Mesodermal cell (in vitro differentiated cells): ENCODE measurements at regions not wholly inside any gene's neighbourhood (a gene's known extent, or its start where the extent isn't known, plus 50 kb on each side); places are given as distances from the start of the nearest gene placed in this dataset.

ENCODE experiments used
- H3K27ac ChIP-seq: 2 replicates; pipeline ENCODE4 v1.7.0; 2013; ENCODE audit warnings: mild to moderate bottlenecking, low read depth, low read length, moderate library complexity; ENCODE audit not compliant: severe bottlenecking
- H3K36me3 ChIP-seq: 2 replicates; pipeline ENCODE4 v1.7.1; 2013; ENCODE audit warnings: mild to moderate bottlenecking, low read length, moderate library complexity; ENCODE audit not compliant: control insufficient read depth, insufficient read depth
- H3K4me1 ChIP-seq: one replicate; pipeline ENCODE4 v1.7.1; 2013; ENCODE audit warnings: mild to moderate bottlenecking, low read length; ENCODE audit not compliant: insufficient read depth, control insufficient read depth, poor library complexity, severe bottlenecking
- H3K4me3 ChIP-seq: 2 replicates; pipeline ENCODE4 v1.7.0; 2013; ENCODE audit warnings: low read length, control low read depth, mild to moderate bottlenecking; ENCODE audit not compliant: insufficient read depth, poor library complexity, severe bottlenecking; ENCODE audit errors: extremely low read depth
- H3K9me3 ChIP-seq: 2 replicates; pipeline ENCODE4 v1.7.1; 2013; ENCODE audit warnings: mild to moderate bottlenecking, low read length, moderate library complexity; ENCODE audit not compliant: control insufficient read depth
- WGBS, 2 experiments: methylation state at CpG; one replicate each; pipeline ENCODE4 v1.1.5; 2013; ENCODE audit warnings: missing lambda C conversion rate in 2 of 2; ENCODE audit not compliant: insufficient coverage in 2 of 2; 5-methylcytosine and 5-hydroxymethylcytosine counted together

GRCh38 chr17:13355054-13355453 is 246.7 kb downstream of the HS3ST3A1 start:
- H3K36me3 ChIP-seq, result no peaks in the 10 kb centered on the region
- no peak overlapping the region for H3K27ac ChIP-seq
- no peaks in the 10 kb centered on the region for H3K4me1 ChIP-seq
- WGBS, 2 experiments, result 83 to 92% methylated on average over 1 of the region's 1 CpG
- no peak overlapping the region for H3K4me3 ChIP-seq
- H3K9me3 ChIP-seq, result no peaks in the 10 kb centered on the region

- no peaks in the 10 kb centered on the region for H3K4me1 ChIP-seq
- H3K27ac ChIP-seq, result no peak overlapping the region
- no peak overlapping the region for H3K4me3 ChIP-seq
- peaks cover 1% of the 10 kb centered on the region for H3K9me3 ChIP-seq
- WGBS, 2 experiments, result 65 to 89% methylated on average over 3 to 4 of the region's 5 CpGs
- H3K36me3 ChIP-seq, result no peaks in the 10 kb centered on the region
Measured at GRCh38 chr17:13353590-13353989, 248.1 kb downstream of the HS3ST3A1 start.

- H3K4me1 ChIP-seq, result peaks cover 5% of the 10 kb centered on the region
- H3K9me3 ChIP-seq, result peaks cover 5% of the 10 kb centered on the region
- WGBS, 2 experiments, result 77 to 98% methylated on average over 5 to 8 of the region's 10 CpGs
- no peak overlapping the region for H3K4me3 ChIP-seq
- no peaks in the 10 kb centered on the region for H3K36me3 ChIP-seq
- H3K27ac ChIP-seq, result no peak overlapping the region
Measured at GRCh38 chr17:13352747-13353415, 248.8 kb downstream of the HS3ST3A1 start.

- H3K9me3 ChIP-seq, result peaks cover 12% of the 10 kb centered on the region
- WGBS, 2 experiments, result 92% methylated on average over 2 of the region's 3 CpGs; no CpG with 5 or more reads in 1 of the 2 experiments
- H3K36me3 ChIP-seq, result no peaks in the 10 kb centered on the region
- no peak overlapping the region for H3K4me3 ChIP-seq
- peaks cover 13% of the 10 kb centered on the region for H3K4me1 ChIP-seq
- no peak overlapping the region for H3K27ac ChIP-seq
Measured at GRCh38 chr17:13351046-13351445, 250.7 kb downstream of the HS3ST3A1 start.

- Histone ChIP-seq H3K4me3 (no peak overlapping the region), H3K9me3 (peaks cover 17% of the 10 kb centered on the region), H3K27ac (no peak overlapping the region), H3K4me1 (peaks cover 19% of the 10 kb centered on the region), H3K36me3 (no peaks in the 10 kb centered on the region)
- 84 to 91% methylated on average over 5 of the region's 9 CpGs for WGBS, 2 experiments
Measured at GRCh38 chr17:13350466-13350865, 251.3 kb downstream of the HS3ST3A1 start.

- H3K4me1 ChIP-seq, result peaks cover 21% of the 10 kb centered on the region
- H3K27ac ChIP-seq, result peak overlapping the region; percentile 96
- WGBS, 2 experiments, result 60 to 77% methylated on average over 2 to 3 of the region's 10 CpGs
- peaks cover 17% of the 10 kb centered on the region for H3K9me3 ChIP-seq
- no peaks in the 10 kb centered on the region for H3K36me3 ChIP-seq
- H3K4me3 ChIP-seq, result no peak overlapping the region
Measured at GRCh38 chr17:13346996-13347762, 254.6 kb downstream of the HS3ST3A1 start.

- H3K4me1 ChIP-seq, result peaks cover 21% of the 10 kb centered on the region
- no peaks in the 10 kb centered on the region for H3K36me3 ChIP-seq
- peaks cover 17% of the 10 kb centered on the region for H3K9me3 ChIP-seq
- 86 to 96% methylated on average over 4 of the region's 5 CpGs for WGBS, 2 experiments
- no peak overlapping the region for H3K4me3 ChIP-seq
- H3K27ac ChIP-seq, result peak overlapping the region; percentile 96
Measured at GRCh38 chr17:13346592-13346991, 255.1 kb downstream of the HS3ST3A1 start.

GRCh38 chr17:13346081-13346533 is 255.6 kb downstream of the HS3ST3A1 start:
- peak overlapping the region; percentile 96 for H3K27ac ChIP-seq
- H3K9me3 ChIP-seq, result peaks cover 17% of the 10 kb centered on the region
- peaks cover 21% of the 10 kb centered on the region for H3K4me1 ChIP-seq
- WGBS, 2 experiments, result 15 to 50% methylated on average over 1 of the region's 2 CpGs
- H3K36me3 ChIP-seq, result no peaks in the 10 kb centered on the region
- H3K4me3 ChIP-seq, result no peak overlapping the region

- H3K9me3 ChIP-seq, result no peaks in the 10 kb centered on the region
- no peak overlapping the region for H3K27ac ChIP-seq
- no peak overlapping the region for H3K4me3 ChIP-seq
- no CpG with 5 or more reads among the region's 1 CpG for WGBS, 2 experiments
- H3K4me1 ChIP-seq, result peaks cover 16% of the 10 kb centered on the region
- no peaks in the 10 kb centered on the region for H3K36me3 ChIP-seq
Measured at GRCh38 chr17:13338421-13338820, 263.3 kb downstream of the HS3ST3A1 start.

- H3K9me3 ChIP-seq, result no peaks in the 10 kb centered on the region
- WGBS, 2 experiments, result 17 to 24% methylated on average over 7 to 9 of the region's 12 CpGs
- no peaks in the 10 kb centered on the region for H3K36me3 ChIP-seq
- H3K4me1 ChIP-seq, result peaks cover 16% of the 10 kb centered on the region
- H3K27ac ChIP-seq, result no peak overlapping the region
- no peak overlapping the region for H3K4me3 ChIP-seq
Measured at GRCh38 chr17:13337864-13338371, 263.8 kb downstream of the HS3ST3A1 start.
